Keratinocyte (primary cell): ENCODE measurements at regions not wholly inside any gene's neighbourhood (a gene's known extent, or its start where the extent isn't known, plus 50 kb on each side); places are given as distances from the start of the nearest gene placed in this dataset.
A peak's percentile ranks its signal among the peaks of the same experiment; 100 is the strongest.

ENCODE experiments used
- DNase-seq: peaks from one replicate; pipeline ENCODE4 v3.0.0-alpha.2; 2011; ENCODE audit warnings: low read depth, missing footprints, low spot score
- FAIRE-seq: peaks from 2 replicates; lab custom pipeline; 2011; peaks lifted over from hg19 to GRCh38; lab: Jason Lieb, UNC
- H2AFZ ChIP-seq: 2 replicates; pipeline ENCODE4 v1.6.0; 2012; ENCODE audit warnings: low read length, control low read depth, inconsistent platforms; ENCODE audit not compliant: control insufficient read depth
- H3K27ac ChIP-seq: 2 replicates; pipeline ENCODE4 v1.5.1; 2011; ENCODE audit warnings: low read length; ENCODE audit not compliant: control insufficient read depth, insufficient read depth
- H3K27me3 ChIP-seq: 3 replicates; pipeline ENCODE4 v1.6.0; 2011; ENCODE audit warnings: low read length; ENCODE audit not compliant: control insufficient read depth, insufficient read depth; ENCODE audit errors: extremely low read depth
- H3K36me3 ChIP-seq, 2 experiments: 2 replicates in 1 of 2; 3 replicates in 1 of 2; pipeline ENCODE4 v1.5.1; 2011; ENCODE audit warnings: low read length in 2 of 2, mild to moderate bottlenecking in 1 of 2; ENCODE audit not compliant: control insufficient read depth in 2 of 2, insufficient read depth in 2 of 2; ENCODE audit errors: extremely low read depth in 1 of 2
- H3K4me1 ChIP-seq: 3 replicates; pipeline ENCODE4 v1.5.1; 2011; ENCODE audit warnings: low read length; ENCODE audit not compliant: control insufficient read depth, insufficient read depth; ENCODE audit errors: extremely low read depth
- H3K4me2 ChIP-seq: 3 replicates; pipeline ENCODE4 v1.6.0; 2011; ENCODE audit warnings: low read depth, low read length; ENCODE audit not compliant: control insufficient read depth, insufficient read depth; ENCODE audit errors: extremely low read depth
- H3K4me3 ChIP-seq, 3 experiments: fragments of 200-600 bp in 1 of 3; sonication (generic) in 1 of 3; 2 replicates in 2 of 3; 3 replicates in 1 of 3; pipeline ENCODE4 v1.5.1; 2011 to 2016; ENCODE audit warnings: low read length in 3 of 3, mild to moderate bottlenecking in 3 of 3, control low read depth in 2 of 3, inconsistent platforms in 1 of 3, low read depth in 1 of 3, mixed read lengths in 1 of 3, mixed run types in 1 of 3, moderate library complexity in 1 of 3; ENCODE audit not compliant: control insufficient read depth in 2 of 3, insufficient read depth in 2 of 3; ENCODE audit errors: extremely low read depth in 1 of 3
- H3K79me2 ChIP-seq: 2 replicates; pipeline ENCODE4 v1.6.0; 2012; ENCODE audit warnings: low read length; ENCODE audit not compliant: control insufficient read depth, insufficient read depth
- H3K9ac ChIP-seq: 3 replicates; pipeline ENCODE4 v1.6.0; 2011; ENCODE audit warnings: low read length; ENCODE audit not compliant: control insufficient read depth, insufficient read depth; ENCODE audit errors: extremely low read depth
- H3K9me1 ChIP-seq: 3 replicates; pipeline ENCODE4 v1.6.0; 2011; ENCODE audit warnings: low read length; ENCODE audit not compliant: control insufficient read depth, insufficient read depth; ENCODE audit errors: extremely low read depth
- H3K9me3 ChIP-seq: 2 replicates; pipeline ENCODE4 v1.5.1; 2012; ENCODE audit warnings: low read depth, low read length; ENCODE audit not compliant: control insufficient read depth
- H4K20me1 ChIP-seq: 3 replicates; pipeline ENCODE4 v1.6.0; 2011; ENCODE audit warnings: low read length; ENCODE audit not compliant: control insufficient read depth, insufficient read depth; ENCODE audit errors: extremely low read depth
- CTCF ChIP-seq, 3 experiments: IDR thresholded peaks in 1 of 3; conservative IDR thresholded peaks in 1 of 3; optimal IDR thresholded peaks in 1 of 3; 2 replicates in 2 of 3; 3 replicates in 1 of 3; pipeline versions ENCODE3 to v1.5.1; 2011; ENCODE audit warnings: low read length in 3 of 3, mild to moderate bottlenecking in 3 of 3, moderate library complexity in 2 of 3, control low read depth in 1 of 3, inconsistent platforms in 1 of 3; ENCODE audit not compliant: insufficient read depth in 2 of 3; ENCODE audit errors: extremely low read depth in 1 of 3
- EZH2 ChIP-seq: IDR thresholded peaks from one replicate; pipeline ENCODE4 v1.6.1; 2012; ENCODE audit warnings: inconsistent platforms, mild to moderate bottlenecking, low read length, moderate library complexity
- dilution Hi-C: fragments of 300-500 bp; cut with MboI; formaldehyde crosslinking; loops from one replicate; pipeline ENCODE4 v1.7.0; 2020; ENCODE audit warnings: low sequenced_read_pairs; ENCODE audit not compliant: extremely low pct_ligation_motif_present

- no peak for DNase-seq
- no peak overlapping the region for H3K4me2 ChIP-seq
- H3K27me3 ChIP-seq: no peaks in the 10 kb centered on the region
- H3K4me1 ChIP-seq: peaks cover 40% of the 10 kb centered on the region
- FAIRE-seq: peak; percentile 62
- H3K9me1 ChIP-seq: no peaks in the 10 kb centered on the region
- no peaks in the 10 kb centered on the region for H4K20me1 ChIP-seq
- no peak overlapping the region for H3K4me3 ChIP-seq
- H2AFZ ChIP-seq: no peak overlapping the region
- TF ChIP-seq EZH2: no peak
- TF ChIP-seq CTCF (optimal IDR thresholded peaks at IDR 0.05 in 1 of 3, IDR thresholded peaks at IDR 0.05 in 1 of 3, conservative IDR thresholded peaks at IDR 0.05 in 1 of 3; ENCODE audit: extremely low read depth in 1 of 3, insufficient read depth in 2 of 3, low read length in 3 of 3): no peak
- H3K9ac ChIP-seq: no peak overlapping the region
- no peaks in the 10 kb centered on the region for H3K9me3 ChIP-seq
- H3K79me2 ChIP-seq: no peaks in the 10 kb centered on the region
- peak overlapping the region; percentile 36 for H3K27ac ChIP-seq
- dilution Hi-C loops: no loop called here
- no peaks in the 10 kb centered on the region for H3K36me3 ChIP-seq
Measured at GRCh38 chr6:134374491-134375219, 56.7 kb upstream of the SGK1 start.

GRCh38 chr6:134373993-134374392 is 56.1 kb upstream of the SGK1 start:
- DNase-seq (no peak), FAIRE-seq (peak; percentile 17)
- dilution Hi-C loops: no loop called here

More at GRCh38 chr6:134373993-134374392, 56.1 kb upstream of the SGK1 start:
- H2AFZ ChIP-seq: no peak overlapping the region
- H3K79me2 ChIP-seq: no peaks in the 10 kb centered on the region
- H3K9me1 ChIP-seq: no peaks in the 10 kb centered on the region
- no peak for TF ChIP-seq CTCF (optimal IDR thresholded peaks at IDR 0.05 in 1 of 3, IDR thresholded peaks at IDR 0.05 in 1 of 3, conservative IDR thresholded peaks at IDR 0.05 in 1 of 3; ENCODE audit: extremely low read depth in 1 of 3, insufficient read depth in 2 of 3, low read length in 3 of 3)
- H3K9ac ChIP-seq: no peak overlapping the region
- H3K27me3 ChIP-seq: no peaks in the 10 kb centered on the region
- H3K9me3 ChIP-seq: no peaks in the 10 kb centered on the region
- H3K4me3 ChIP-seq: no peak overlapping the region
- no peaks in the 10 kb centered on the region for H3K36me3 ChIP-seq
- H3K27ac ChIP-seq: peak overlapping the region; percentile 50
- no peaks in the 10 kb centered on the region for H4K20me1 ChIP-seq
- H3K4me2 ChIP-seq: no peak overlapping the region
- H3K4me1 ChIP-seq: peaks cover 34% of the 10 kb centered on the region
